ENCODE measurements at regions not wholly inside any gene's neighbourhood (a gene's known extent, or its start where the extent isn't known, plus 50 kb on each side); places are given as distances from the start of the nearest gene placed in this dataset.
A peak's percentile ranks its signal among the peaks of the same experiment; 100 is the strongest.

GRCh38 chr20:9981829-9982228, 53.0 kb upstream of the ANKEF1 start:
- Mint-ChIP-seq H3K27ac (no peak overlapping the region), H3K36me3 (no peaks in the 10 kb centered on the region)

DNA sequence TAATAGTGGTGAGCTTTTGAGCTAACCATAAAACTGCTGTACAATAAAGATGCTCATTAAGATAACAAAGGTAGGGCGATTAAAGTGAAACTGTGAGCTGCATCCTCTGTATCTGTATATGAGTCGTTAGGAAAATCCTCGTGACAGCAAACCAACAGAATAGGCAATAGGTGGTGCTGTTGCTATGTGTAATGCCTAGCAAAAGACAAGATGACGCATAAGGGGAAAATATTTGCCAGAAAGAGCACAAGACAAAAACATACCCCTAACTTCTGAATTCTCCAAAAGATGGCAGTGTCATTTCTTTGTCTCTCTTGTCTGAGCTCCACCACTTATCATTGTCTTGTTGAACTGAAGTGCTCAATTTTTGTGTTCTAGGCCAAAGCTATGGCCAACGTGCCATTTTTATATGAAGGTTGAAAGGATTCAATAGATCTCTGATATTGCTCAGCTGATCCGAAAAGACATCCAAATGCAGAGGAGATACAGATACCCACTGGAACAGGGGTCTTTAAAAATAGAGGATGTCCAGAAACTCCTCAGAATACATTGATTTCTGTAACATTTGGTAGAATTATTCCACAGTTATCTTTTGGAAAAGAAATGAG, 56.3 kb upstream of the ANKEF1 start:
- Mint-ChIP-seq H3K27ac (no peak overlapping the region), H3K4me3 (no peak overlapping the region), H3K36me3 (no peaks in the 10 kb centered on the region), H3K9me3 (ENCODE audit: low read depth) (no peaks in the 10 kb centered on the region), H3K27me3 (peaks cover 12% of the 10 kb centered on the region), H3K4me1 (peaks cover 2% of the 10 kb centered on the region)
- DNase-seq (peak; percentile 60), ATAC-seq (peak; percentile 92)
- CTCF ChIA-PET, result interaction anchor here (0.7 to 3.5 kb wide), 14 partner anchors 10 to 486 kb away, joined by 3 to 46 read pairs (median 3); no protein-coding TSS in a partner anchor

More at GRCh38 chr20:9981829-9982228, 53.0 kb upstream of the ANKEF1 start:
- ATAC-seq (no peak), DNase-seq (no peak)
- CTCF ChIA-PET, result interaction anchor here (1.0 to 1.9 kb wide), 3 partner anchors 18 to 444 kb away, joined by 3 to 11 read pairs (median 3); no protein-coding TSS in a partner anchor
- Mint-ChIP-seq H3K4me1 (peaks cover 2% of the 10 kb centered on the region), H3K4me3 (no peak overlapping the region), H3K9me3 (ENCODE audit: low read depth) (no peaks in the 10 kb centered on the region), H3K27me3 (no peaks in the 10 kb centered on the region)

- Mint-ChIP-seq H3K27ac (no peak overlapping the region), H3K9me3 (ENCODE audit: low read depth) (no peaks in the 10 kb centered on the region), H3K4me3 (no peak overlapping the region), H3K27me3 (peaks cover 12% of the 10 kb centered on the region), H3K36me3 (no peaks in the 10 kb centered on the region), H3K4me1 (peaks cover 2% of the 10 kb centered on the region)
- CTCF ChIA-PET, result interaction anchor here (0.7 to 3.5 kb wide), 12 partner anchors 9 to 487 kb away, joined by 3 to 46 read pairs (median 4); no protein-coding TSS in a partner anchor
- DNase-seq, result no peak
- no peak for ATAC-seq
Measured at GRCh38 chr20:9977629-9978028, 57.2 kb upstream of the ANKEF1 start.

GRCh38 chr20:9974324-9974723, 60.5 kb upstream of the ANKEF1 start:
- no peak overlapping the region for H3K4me3 Mint-ChIP-seq
- H3K36me3 Mint-ChIP-seq, result no peaks in the 10 kb centered on the region
- H3K27ac Mint-ChIP-seq, result no peak overlapping the region
- H3K9me3 Mint-ChIP-seq (ENCODE audit: low read depth), result no peaks in the 10 kb centered on the region
- CTCF ChIA-PET, result no interaction called here
- H3K27me3 Mint-ChIP-seq, result peaks cover 12% of the 10 kb centered on the region
- ATAC-seq (no peak), DNase-seq (no peak)
- peaks cover 2% of the 10 kb centered on the region for H3K4me1 Mint-ChIP-seq

- ATAC-seq (no peak), DNase-seq (no peak)
- Mint-ChIP-seq H3K36me3 (no peaks in the 10 kb centered on the region), H3K4me1 (no peaks in the 10 kb centered on the region), H3K4me3 (no peak overlapping the region), H3K27me3 (peaks cover 18% of the 10 kb centered on the region), H3K9me3 (ENCODE audit: low read depth) (no peaks in the 10 kb centered on the region), H3K27ac (no peak overlapping the region)
- CTCF ChIA-PET, result interaction anchor here (2.6 kb wide), 1 partner anchor 119 kb away, joined by 5 read pairs; no protein-coding TSS in a partner anchor
Measured at GRCh38 chr20:9971746-9972145, 63.0 kb upstream of the ANKEF1 start.

- no peak for ATAC-seq
- H3K36me3 Mint-ChIP-seq, result no peaks in the 10 kb centered on the region
Measured at GRCh38 chr20:9969626-9970025, 65.2 kb upstream of the ANKEF1 start.

DNA sequence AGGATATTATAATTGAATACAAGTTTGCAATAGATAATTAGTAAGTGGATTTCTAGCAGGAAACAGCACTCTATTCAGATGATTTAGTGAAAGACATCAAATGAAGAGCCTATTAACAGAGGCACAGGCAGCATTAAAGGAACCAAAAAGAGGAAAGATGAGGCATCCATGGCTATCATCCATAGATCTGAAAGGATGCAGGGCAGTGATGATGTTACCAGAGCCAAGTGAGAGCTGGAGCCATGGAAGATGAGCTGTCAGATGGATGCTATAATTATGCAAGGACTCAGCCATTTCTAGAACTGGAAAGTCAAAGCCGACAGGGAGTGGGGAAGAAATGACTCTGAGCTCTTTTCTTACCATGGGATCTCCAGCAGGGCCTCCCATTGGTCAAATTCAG, 66.8 kb upstream of the ANKEF1 start:
- Mint-ChIP-seq H3K9me3 (ENCODE audit: low read depth) (no peaks in the 10 kb centered on the region), H3K4me1 (no peaks in the 10 kb centered on the region), H3K27me3 (peaks cover 12% of the 10 kb centered on the region), H3K27ac (no peak overlapping the region), H3K36me3 (no peaks in the 10 kb centered on the region), H3K4me3 (no peak overlapping the region)
- ATAC-seq (no peak), DNase-seq (no peak)
- CTCF ChIA-PET, result interaction anchor here (0.7 to 1.2 kb wide), 2 partner anchors 10 to 459 kb away, joined by 3 to 6 read pairs; no protein-coding TSS in a partner anchor

More at GRCh38 chr20:9969626-9970025, 65.2 kb upstream of the ANKEF1 start:
- Mint-ChIP-seq H3K4me1 (no peaks in the 10 kb centered on the region), H3K27me3 (peaks cover 10% of the 10 kb centered on the region), H3K9me3 (ENCODE audit: low read depth) (no peaks in the 10 kb centered on the region), H3K27ac (no peak overlapping the region), H3K4me3 (no peak overlapping the region)
- no peak for DNase-seq
- CTCF ChIA-PET, result no interaction called here

DNA sequence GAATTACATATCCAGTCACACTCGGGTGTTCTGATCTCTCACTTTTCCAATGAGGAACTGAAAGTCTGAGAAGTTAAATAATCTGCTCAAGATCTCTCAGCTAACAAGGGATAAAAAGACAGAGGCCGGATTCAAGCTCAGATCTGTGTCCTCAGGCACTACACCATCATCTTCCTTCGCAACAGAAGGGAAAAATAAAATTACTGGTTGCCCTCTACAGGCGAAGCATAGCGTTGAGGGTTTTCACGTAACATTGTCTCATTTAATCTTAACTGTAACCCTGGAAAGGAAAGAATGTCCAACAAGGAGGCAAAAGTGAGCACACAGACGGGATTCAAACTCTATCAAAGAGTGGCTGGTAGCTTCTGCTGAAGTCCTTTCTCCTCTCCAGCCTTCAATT, 67.8 kb upstream of the ANKEF1 start:
- Mint-ChIP-seq H3K36me3 (no peaks in the 10 kb centered on the region), H3K9me3 (ENCODE audit: low read depth) (no peaks in the 10 kb centered on the region), H3K4me1 (no peaks in the 10 kb centered on the region), H3K4me3 (no peak overlapping the region), H3K27ac (no peak overlapping the region), H3K27me3 (peaks cover 12% of the 10 kb centered on the region)
- DNase-seq (no peak), ATAC-seq (no peak)
- CTCF ChIA-PET, result interaction anchor here (0.7 kb wide), 1 partner anchor 460 kb away, joined by 3 read pairs; no protein-coding TSS in a partner anchor

DNA sequence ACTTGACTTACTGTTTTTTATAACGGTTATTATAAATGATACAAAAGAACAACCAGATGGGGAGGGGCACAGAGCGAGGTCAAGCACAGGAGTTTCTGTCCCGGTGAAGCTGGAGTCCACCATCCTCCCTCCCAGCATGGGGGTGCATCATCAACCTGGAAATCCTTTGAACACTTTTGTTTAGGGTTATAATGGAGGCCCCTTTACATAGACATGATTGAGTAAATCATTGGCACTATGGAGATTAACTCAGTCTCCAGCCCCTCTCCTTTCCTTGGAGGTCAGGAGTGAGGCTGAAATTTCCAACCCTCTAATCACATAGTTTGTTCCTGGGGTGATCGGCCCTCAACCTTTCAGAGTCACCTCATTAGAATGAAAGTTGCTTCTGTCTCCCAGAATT, 71.8 kb upstream of the ANKEF1 start:
- no peak for ATAC-seq
- CTCF ChIA-PET, result no interaction called here
- H3K36me3 Mint-ChIP-seq, result no peaks in the 10 kb centered on the region
- DNase-seq, result no peak
- H3K4me1 Mint-ChIP-seq, result no peaks in the 10 kb centered on the region
- no peak overlapping the region for H3K4me3 Mint-ChIP-seq
- H3K27ac Mint-ChIP-seq, result no peak overlapping the region
- H3K27me3 Mint-ChIP-seq, result peaks cover 14% of the 10 kb centered on the region
- H3K9me3 Mint-ChIP-seq (ENCODE audit: low read depth), result no peaks in the 10 kb centered on the region

GRCh38 chr20:9958693-9959092, 76.1 kb upstream of the ANKEF1 start:
- Mint-ChIP-seq H3K27ac (no peak overlapping the region), H3K36me3 (no peaks in the 10 kb centered on the region), H3K9me3 (ENCODE audit: low read depth) (no peaks in the 10 kb centered on the region), H3K4me3 (no peak overlapping the region), H3K27me3 (peaks cover 7% of the 10 kb centered on the region), H3K4me1 (no peaks in the 10 kb centered on the region)
- CTCF ChIA-PET, result no interaction called here
- DNase-seq (no peak), ATAC-seq (no peak)

DNA sequence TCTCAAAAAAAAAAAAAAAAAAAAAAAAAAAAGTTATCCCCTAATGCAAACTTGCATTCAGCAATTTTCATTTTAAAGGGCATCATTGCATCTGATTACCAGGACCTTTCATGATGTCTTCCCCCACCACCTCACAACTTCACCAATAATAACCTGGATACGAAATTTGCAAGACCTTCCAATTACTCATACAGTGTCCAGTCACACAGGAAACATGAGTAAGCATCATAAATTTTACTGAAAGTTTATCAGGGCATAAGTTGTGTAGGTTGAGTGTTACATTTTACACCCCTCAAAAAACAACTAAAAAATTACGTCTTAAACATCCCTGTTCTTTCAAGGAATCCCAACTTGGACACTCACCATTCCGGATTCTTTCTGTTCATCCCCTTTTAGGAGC, 79.1 kb upstream of the ANKEF1 start:
- Mint-ChIP-seq H3K4me3 (no peak overlapping the region), H3K27me3 (peaks cover 9% of the 10 kb centered on the region), H3K4me1 (no peaks in the 10 kb centered on the region), H3K36me3 (no peaks in the 10 kb centered on the region), H3K9me3 (ENCODE audit: low read depth) (no peaks in the 10 kb centered on the region), H3K27ac (no peak overlapping the region)
- ATAC-seq (no peak), DNase-seq (no peak)
- CTCF ChIA-PET, result no interaction called here

DNA sequence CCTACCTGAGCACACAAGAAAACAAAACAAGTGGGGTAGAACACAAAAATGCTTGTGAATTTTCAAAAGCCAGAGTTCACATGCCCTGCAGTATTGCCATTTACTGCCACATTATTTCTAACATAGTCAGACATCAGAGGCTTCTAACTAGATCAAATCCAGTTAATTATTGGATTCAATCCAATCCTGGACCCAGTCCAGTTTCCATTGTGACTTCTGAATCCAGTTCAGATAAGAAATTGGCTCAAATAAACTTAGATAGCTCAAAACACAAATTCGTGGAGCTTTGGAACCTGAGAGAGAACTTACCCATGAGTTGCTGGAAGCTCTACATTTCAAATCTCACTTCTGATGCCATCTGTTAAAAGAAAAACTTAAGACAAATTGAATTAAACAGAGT, 85.2 kb upstream of the ANKEF1 start:
- Mint-ChIP-seq H3K4me1 (no peaks in the 10 kb centered on the region), H3K27me3 (peaks cover 15% of the 10 kb centered on the region), H3K27ac (no peak overlapping the region), H3K4me3 (no peak overlapping the region), H3K36me3 (no peaks in the 10 kb centered on the region), H3K9me3 (ENCODE audit: low read depth) (no peaks in the 10 kb centered on the region)
- DNase-seq (no peak), ATAC-seq (no peak)
- CTCF ChIA-PET, result no interaction called here

DNA sequence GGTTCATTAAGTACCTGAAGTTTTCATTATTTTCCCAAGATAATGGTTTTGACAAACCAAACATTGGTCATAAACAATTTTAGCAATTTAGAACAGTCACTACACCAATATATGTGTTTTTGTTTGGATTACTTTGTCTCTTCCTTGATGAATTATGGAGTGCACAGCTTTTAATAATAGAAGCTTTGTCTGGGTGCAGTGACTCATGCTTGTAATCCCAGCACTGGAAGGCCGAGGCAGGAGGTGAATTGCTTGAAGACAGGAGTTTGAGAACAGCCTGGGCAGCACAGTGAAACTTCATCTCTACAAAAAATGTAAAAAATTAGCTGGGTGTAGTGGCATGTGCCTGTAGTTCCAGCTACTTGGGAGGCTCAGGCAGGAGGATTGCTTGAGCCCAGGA, 89.4 kb upstream of the ANKEF1 start:
- no peaks in the 10 kb centered on the region for H3K9me3 Mint-ChIP-seq (ENCODE audit: low read depth)
- CTCF ChIA-PET, result no interaction called here

GRCh38 chr20:9942736-9943135, 92.1 kb upstream of the ANKEF1 start:
- peaks cover 4% of the 10 kb centered on the region for H3K27me3 Mint-ChIP-seq
- H3K4me3 Mint-ChIP-seq, result no peak overlapping the region
- no peaks in the 10 kb centered on the region for H3K9me3 Mint-ChIP-seq (ENCODE audit: low read depth)
- CTCF ChIA-PET, result no interaction called here
- DNase-seq, result no peak
- no peaks in the 10 kb centered on the region for H3K4me1 Mint-ChIP-seq
- H3K36me3 Mint-ChIP-seq, result no peaks in the 10 kb centered on the region
- no peak for ATAC-seq
- H3K27ac Mint-ChIP-seq, result no peak overlapping the region

More for the DNA sequence above, 89.4 kb upstream of the ANKEF1 start:
- no peak for DNase-seq
- H3K27ac Mint-ChIP-seq, result no peak overlapping the region
- no peak overlapping the region for H3K4me3 Mint-ChIP-seq
- H3K4me1 Mint-ChIP-seq, result no peaks in the 10 kb centered on the region
- H3K27me3 Mint-ChIP-seq, result peaks cover 13% of the 10 kb centered on the region
- ATAC-seq, result no peak
- no peaks in the 10 kb centered on the region for H3K36me3 Mint-ChIP-seq
